NCI-H82 treated with DMSO at 0.1 percent for 48 hours (cell line): ENCODE measurements at regions not wholly inside any gene's neighbourhood (a gene's known extent, or its start where the extent isn't known, plus 50 kb on each side); places are given as distances from the start of the nearest gene placed in this dataset.
A peak's percentile ranks its signal among the peaks of the same experiment; 100 is the strongest.

Experiments
- DNase-seq: peaks from one replicate; lab custom pipeline; 2025; ENCODE audit not compliant: unreplicated experiment; lab: John Stamatoyannopoulos, UW

DNA sequence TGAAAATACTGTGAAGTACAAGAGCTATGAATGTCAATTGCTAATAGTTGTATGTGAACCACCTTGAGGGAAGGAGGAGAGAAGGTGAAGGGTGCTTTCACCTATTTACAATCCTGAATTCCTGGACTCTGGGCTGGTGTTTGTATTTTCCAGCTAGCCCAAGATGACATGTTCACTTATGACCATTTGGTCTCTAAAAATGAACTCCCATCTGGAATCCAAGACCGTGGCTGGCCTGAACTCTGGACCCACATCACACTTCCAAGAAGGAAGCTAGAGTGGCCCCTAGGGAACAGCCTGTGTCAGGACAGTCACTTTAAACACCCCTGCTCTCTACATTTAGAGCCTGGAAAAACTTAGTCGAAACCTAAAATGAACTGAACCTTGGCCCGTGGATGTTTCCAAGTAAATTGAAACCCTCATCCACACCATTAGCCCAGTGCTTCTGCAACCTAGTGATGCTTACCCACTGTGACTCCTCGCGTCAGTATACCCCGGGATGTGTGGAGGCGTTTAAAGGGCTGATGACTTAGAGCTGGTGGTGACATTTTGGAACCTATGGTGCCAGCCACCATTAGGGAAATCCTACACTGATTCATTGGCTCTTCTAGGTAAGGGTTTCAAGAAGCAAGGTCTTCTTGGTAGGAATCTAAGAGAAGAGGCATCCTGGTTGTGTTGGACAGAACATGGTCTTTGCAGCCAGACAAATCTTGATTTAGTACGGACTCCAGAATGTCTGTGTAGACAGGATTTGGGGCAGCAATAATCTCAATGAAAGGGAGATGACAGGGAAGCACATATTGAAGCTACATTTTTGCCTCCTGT lies 171.5 kb upstream of the IRF2BP2 start:
- peak; percentile 83 for DNase-seq

DNA sequence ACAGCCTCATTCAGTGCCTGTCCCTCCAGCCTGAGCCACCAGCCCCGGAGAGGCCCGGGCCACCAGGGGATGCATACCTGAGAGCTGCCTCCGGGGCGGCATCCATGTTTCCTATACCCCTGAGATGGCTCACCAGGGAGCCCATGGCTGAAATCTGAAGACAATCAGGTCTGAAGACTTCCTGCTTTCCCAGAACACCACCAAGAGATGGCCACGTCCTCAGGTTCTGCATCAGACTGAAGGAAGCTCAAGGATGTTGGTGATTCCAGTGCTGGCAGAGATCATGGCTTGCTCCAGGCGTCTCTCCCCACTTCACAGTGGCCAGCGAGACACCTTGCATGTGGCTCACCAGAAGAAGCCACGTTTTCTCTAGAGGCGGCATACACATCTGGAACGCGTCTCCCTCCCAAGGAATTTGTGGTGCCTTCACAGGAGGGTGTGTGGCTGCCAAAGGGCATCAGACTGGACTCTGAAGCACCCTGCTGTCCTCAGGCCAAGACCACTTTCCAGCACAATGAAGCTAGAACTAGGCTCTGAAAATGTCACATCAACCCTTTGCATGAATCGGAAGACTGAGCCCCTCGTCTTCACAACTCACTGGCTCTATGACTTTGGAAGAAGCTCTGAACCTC lies 170.7 kb upstream of the IRF2BP2 start:
- no peak for DNase-seq

DNA sequence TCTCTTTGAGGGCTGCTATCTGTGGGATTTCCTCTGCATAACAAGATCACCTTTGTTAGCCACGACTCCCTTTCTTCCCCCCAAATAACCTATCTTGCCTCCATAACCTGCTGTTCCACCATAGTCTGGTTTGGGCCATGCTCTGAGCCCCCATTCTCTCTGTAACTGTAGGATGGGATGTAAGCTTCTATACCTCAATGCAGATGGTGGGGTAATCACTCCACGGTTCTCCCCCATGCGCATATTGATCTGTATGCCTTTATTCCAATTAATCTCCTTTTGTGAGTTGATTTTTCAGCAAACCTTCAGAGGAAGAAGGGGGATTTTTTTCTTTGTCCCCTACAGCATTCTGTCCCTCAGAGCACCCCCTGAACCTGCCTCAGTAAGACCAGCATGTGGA lies 170.1 kb upstream of the IRF2BP2 start:
- peak; percentile 94 for DNase-seq

DNA sequence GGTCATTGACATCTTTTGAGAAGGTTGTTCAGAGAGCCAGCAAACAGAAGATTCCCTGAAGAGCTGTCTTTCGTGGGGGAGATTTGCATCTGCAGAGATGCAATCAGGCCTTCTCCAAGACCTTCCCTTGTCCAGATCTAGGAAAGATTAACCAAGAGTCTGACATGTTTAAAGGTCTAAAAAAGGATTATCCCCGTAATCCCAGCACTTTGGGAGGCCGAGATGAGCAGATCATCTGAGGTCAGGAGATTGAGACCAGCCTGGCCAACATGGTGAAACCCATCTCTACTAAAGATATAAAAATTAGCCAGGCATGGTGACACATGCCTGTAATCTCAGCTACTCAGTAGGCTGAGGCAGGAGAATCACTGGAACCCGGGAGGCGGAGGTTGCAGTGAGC lies 169.6 kb upstream of the IRF2BP2 start:
- peak; percentile 100 for DNase-seq

DNA sequence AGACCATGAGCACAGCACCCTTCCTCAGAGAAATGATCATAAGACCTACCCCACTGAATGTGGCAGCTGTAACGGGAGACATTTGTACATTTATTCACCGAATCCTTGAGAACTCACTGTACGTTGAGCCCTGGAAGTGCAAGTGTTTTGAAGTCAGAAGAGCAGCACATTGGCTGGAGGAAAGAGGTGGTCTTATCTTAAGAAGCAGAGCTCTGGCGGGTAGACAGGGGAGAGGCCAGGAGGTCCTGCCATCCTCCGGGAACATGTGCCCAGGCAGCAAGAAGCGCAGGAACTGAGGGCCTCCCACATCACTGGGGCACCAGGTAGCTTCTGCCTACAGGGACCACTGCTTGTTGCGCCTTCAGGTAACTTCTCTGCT lies 169.2 kb upstream of the IRF2BP2 start:
- DNase-seq: peak; percentile 76

DNA sequence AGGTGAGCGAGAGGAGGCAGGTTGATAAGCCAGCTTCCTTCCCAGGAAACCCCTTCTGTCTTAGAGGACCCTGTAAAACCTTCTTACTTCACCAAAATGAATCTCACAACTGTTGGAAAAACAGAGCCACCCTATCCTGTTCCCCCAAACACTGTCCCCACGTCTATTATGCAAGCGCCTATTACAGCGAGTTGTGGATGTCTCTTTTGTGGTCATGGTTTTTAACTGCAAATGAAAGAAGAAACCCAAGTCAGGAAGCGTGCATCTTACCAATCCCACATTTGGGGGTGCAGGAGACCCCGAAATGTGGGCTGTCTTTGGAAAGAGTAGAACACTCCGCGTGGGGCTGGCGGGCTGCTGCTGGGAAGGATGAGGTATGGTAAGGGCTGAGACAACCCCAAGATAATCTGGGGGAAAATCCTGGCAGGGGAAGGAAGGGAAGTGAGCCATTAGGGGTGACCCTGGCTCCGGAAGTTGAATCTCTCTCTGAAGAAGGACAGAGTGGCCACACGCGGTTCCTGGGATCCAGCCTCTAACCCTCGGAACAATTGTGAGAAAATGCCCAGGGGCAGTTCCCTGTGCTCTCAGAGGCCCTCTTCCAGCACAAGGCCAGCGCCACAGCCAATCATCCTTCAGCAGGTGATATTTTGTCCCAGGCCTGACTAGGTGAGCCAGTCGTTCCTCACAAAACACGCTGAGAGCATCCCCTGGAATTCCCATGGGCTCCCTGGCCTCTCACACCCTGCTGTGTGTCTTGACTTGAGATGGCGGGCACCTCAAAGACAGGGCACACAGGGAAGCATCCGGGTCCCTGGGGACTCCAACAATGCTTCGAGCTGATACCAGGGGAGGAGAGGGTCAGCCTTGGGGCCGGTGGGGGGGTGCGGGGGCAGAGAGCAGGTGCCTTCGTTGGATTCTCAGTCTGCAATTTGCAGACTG lies 168.5 kb upstream of the IRF2BP2 start:
- peak; percentile 46 for DNase-seq

DNA sequence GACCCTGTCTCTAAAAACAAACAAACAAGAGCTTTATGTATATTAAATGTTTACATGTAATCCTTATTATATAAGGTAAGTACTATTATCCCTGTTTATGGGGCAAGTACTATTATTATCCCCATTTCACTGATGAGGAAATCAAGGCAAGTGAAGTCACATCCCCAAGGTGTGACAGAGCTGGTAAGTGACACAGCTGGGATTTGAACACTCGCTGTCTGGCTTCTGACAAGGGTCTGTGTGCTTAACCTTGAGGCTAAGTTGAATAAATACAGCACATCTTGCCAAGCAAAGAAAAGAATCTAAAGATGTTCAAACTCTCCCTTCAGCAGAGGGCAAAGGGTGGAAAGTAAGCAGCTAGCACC lies 167.9 kb upstream of the IRF2BP2 start:
- DNase-seq: no peak

DNA sequence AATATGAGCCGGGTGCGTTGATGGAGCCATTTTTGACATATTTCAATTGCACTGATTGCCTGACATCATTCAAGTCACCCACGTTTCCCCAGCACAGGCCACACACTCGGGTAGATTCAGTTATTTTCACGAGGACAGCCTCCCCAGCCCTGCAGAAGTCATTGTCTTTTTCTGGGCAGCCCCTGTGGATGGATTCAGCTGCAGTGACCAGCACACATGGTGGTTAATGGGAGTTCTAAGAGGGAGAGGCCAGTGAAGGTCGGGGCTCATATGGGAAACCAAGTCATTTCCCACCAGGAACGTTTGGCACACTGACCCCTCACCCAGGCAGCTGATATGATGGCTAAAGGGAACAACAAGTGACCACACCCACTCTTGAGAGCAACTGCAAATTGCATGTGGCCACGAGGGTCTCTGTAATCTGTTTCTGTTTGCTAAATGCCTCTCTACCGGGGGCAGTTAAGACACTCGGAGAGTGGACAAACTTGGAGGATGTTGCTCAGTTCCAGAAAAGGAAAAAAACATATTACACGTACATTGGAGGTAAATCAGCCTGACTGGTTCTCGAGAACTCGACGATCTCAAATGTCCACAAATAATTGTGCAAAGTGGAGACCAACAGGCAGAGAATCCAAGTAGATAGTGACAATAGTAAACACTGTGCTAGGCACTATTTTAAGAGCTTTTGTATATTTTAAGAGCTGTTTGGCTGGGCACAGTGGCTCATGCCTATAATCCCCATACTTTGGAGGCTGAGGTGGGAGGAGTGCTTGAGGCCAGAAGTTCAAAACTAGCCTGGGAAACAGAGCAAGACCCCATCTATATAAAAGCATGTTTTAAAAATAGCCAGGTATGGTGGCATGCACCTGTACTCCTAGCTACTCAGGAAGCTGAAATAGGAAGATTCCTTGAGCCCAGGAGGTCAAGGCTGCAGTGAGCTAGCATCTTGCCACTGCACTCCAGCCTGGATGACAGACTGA lies 167.2 kb upstream of the IRF2BP2 start:
- DNase-seq: no peak

DNA sequence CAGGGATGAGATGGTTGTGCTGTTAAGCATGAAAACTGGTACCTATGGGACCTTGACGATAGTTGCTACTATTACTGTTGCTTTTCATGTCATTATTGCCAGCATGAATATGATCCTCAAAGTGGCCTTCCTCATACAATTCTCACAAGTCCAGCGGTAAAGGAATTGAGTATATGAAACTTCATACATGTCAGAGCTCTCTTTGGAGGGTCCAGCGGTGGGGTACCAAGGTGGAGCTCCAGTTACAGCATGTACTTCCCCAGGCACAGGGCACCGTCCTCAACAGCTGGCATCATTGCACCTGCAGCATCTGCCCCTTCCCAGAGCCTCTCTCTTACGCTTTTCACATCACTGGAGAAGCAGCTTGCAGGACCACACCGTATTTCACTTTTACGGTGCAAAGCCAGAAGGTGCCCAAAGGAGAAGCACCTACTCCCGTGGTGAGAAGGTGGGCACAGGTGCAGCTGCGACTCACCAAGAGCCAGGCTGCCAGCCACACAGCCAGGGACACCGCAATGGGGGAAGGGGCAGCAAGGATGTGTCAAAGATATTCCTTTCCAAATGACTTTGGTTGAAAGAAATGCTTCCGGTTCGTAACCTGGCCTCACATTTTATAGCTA lies 166.4 kb upstream of the IRF2BP2 start:
- DNase-seq: no peak

DNA sequence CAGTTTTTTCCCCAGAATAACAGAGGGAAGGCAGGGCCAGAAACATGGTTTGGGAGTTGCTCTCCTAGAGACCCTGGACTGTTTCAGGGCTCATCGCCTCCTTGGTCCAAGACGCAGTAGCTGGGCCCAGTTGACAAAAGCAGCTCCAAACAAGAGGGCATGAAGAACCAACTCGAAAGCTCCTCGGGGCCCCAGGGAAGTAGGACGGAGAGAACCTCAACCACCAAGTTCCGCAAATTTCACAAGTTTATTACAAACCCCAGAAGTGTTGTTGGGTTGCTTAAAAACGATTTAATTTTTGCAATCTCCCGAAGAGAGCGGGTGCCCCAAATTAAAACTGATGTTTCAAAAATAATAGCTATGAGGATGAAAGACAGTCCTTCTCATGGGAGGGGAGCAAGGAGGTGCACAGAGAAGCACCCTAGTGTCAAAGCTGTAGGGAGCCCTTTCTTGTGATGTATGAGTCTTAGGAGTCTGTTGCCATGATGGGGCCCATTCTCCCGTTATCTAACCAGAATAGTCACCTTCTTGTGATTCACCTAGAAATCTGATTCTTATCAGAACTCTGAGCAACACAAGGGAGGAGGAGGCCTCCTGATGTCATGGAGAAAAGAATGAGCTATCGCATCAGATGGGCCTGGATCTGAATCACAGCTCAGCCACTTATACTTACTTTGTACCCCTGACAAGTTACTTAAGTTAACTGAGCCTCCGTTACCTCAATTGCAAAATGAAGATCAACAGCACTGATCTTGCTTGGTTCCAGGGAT lies 165.7 kb upstream of the IRF2BP2 start:
- DNase-seq: no peak

DNA sequence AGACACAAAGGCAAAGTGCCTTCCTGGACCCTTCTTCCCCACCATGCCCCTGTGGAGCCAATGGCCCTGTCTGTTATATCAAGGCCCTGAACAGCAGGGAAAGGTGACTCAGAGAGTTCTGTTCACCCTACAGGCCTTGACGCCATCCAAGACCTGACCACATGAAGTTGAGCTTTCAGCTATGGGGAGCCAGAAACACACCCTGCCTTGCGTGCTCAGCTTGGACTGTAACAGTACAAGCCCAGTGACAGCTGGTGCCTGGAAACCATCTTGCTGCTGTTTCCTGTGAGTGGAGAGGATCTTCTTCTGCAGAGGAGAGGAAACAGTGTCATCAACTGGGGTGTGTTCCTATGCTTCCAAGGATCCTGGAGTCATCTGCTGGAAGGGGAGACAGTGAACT lies 165.0 kb upstream of the IRF2BP2 start:
- no peak for DNase-seq

DNA sequence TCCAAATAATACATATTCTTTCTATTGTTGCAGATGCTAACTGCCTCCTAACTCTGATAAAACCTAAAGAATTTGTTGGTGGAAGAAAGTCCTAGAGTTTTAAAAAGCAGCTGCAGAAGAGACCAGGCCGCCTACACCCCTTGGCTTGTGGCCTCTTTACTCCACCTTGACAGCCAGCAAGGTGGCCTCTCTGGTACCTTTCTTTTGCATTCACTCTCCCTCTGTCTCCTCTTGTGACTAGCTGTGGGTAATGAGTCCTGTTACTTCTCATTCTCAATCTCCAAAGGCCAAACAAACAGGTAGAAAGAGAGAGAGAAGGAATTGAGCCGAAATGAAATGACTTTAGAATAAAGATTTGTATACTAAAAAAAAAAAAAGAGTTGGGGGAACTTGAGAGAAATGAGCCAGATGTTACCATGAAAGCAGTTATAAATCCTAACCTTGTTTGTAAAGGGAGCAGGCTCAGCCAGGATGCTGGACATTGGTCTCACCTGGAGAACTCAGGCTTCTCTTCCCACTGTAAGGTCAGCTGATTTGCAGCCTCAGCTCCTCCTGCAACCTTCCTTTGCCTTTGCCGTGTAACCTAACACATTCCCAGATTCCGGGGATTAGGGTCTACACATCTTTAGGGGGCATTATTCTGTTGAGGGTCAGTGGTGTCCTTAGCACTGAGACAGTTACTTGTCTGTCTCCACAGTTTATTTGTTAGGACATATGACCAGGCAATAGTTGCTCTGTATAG lies 164.1 kb upstream of the IRF2BP2 start:
- no peak for DNase-seq

DNA sequence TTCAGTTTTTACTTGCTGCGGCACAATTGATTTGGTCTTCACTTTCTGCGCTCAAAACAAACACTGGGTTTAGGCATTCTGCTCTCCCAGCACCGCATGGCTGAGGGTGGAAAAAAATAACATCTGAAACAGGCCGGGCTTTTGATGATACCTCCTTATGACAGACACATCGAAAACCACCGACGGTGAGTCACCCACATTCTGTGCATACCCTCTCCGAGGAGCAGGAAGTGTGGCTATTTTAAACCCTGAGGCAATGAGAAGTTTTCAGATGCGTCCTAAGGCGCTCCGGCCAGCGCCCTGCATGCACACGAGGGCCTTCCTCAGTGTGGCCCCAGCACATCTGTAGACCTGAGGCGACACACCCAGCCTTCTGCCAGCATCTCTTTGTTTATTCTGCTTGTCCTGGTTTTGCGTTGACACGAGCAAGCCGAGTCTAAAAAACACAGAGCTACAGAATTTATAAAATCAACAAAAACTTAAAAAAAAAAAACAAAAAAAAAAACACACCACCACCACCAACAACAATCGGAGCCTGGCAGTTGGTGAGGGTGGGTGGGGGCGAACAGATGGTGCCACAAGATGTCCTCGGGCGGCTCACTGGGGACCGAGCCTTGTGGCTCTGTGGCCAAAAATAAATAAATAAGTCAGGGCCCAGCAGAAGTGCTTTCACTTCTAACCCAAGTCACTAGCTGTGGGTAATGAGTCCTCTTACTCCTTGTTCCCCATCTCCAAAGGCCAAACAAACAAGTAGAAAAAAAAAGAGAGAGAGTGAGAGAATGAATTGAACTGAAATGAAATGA lies 162.6 kb upstream of the IRF2BP2 start:
- peak; percentile 23 for DNase-seq

DNA sequence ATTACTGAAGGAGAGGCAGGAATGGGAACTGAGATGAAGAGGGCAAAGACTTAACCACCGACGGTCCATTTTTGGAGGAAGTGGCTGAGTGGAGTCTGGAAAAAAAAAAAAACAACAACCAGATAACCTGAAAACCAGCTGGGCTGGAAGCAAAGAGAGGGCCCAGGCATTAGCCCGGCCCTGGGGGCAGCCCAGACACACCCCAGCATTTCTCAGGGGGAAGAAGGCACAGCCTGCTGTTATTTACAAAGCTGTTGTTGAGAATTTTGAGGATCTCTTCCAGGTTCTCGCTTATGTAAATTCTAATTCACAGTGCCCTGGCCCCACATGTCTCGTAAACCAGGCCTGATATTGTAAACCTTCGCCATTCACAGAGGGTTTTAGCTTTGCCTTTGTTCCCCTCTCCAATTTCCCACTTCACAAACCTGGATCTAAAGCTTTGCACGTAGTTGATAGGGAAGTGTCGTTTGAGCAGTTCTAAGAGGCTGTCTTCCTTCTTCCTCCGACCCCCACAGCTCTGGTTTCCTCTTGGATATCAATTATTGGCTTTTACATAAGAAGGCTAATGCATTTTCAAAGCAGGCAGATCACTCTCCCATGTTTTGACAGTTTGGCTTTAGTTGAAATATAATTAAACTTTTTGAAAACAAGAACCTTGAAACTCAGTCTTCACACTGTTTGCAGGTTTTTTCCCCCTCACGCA lies 161.8 kb upstream of the IRF2BP2 start:
- peak; percentile 35 for DNase-seq

DNA sequence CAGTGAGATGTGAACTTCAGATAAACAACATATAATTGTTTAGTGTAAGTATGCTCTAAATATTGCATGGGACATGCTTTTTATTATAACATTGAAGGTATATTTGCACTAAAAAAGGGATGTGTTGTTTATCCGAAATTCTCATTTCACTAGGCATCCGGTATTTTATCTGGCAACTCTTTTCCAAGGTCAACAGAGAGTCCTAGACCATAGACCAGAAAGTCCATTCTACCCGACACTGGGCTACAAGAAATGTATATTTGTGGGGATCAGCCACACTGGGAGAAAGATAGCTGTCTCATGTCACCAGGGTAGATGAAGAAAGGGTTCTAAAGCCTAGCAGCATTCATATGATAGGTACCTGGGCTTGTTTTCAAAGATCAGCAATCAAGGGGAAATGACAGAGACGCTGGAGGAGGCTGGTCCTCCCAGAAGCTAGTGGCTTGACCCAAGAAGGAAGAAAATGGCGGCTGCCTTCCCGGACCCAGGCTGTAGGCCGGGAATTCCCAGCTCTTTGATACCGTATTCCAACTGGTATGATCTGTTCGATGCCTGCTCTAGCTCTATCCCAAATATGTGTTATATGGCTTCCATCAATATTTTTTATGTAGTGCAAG lies 161.1 kb upstream of the IRF2BP2 start:
- DNase-seq: no peak

DNA sequence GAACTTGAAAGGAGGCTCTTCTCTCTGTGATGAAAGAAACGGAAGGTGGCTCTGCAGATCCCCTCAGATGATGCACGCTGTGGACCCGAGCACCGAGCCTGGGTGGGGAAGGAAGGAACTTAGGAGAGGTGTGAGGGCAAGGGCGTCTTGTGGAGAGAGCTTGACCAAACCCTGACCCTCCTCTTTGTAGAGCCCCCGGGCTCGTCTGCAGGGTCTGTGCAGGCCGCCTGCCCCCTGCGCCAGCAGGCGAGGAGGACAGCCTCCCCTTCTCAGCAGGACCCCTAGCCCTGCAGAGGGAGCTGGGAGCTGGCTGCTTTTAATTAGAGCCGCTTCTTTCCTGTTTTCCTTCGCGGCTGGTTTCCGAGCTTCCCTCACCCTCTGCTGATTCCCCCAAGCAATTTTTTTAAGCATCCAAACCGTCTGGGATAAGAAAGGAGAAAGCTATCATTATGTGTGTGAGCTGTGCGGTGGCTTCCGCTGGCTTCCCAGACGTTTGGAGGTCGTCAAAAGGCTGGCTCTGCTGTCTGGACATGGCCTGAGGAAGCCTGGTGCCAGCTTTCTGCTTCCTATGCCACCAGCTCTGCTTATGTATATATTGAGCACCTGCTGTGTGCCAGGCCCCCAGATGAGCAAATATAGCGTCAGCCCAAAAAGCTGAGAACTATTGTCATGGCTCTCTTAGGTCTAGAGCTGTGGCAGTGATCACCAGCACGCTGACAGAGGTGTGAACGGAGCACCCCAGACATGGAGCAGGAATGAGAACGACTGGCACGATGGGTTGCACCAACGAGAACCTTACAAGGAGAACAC lies 160.2 kb upstream of the IRF2BP2 start:
- DNase-seq: no peak
